GM18873 (cell line): ENCODE measurements at regions not wholly inside any gene's neighbourhood (a gene's known extent, or its start where the extent isn't known, plus 50 kb on each side); places are given as distances from the start of the nearest gene placed in this dataset.

Experiments used
- ATAC-seq: cut with Tn5 transposase; IDR thresholded peaks from one replicate; pipeline ENCODE4 v1.9.1; 2021; ENCODE audit warnings: mild to moderate bottlenecking, moderate library complexity, moderate number of reproducible peaks; ENCODE audit not compliant: unreplicated experiment, low FRiP score

DNA sequence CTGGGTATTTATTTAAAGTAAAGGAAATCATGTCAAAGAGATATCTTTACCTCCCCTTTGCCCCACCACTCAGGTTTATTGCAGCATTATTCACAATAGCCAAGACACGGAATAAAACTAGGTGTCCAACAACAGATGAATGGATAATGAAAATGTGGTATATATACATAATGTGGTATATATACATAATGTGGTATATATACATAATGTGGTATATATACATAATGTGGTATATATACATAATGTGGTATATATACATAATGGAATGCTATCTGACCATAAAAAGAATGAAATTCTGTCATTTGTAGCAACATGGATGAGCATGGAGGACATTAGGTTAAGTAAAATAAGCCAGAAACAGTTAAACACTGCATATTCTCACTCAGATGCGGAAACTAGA, 262.6 kb upstream of the PLXNA2 start:
- ATAC-seq, result no peak

DNA sequence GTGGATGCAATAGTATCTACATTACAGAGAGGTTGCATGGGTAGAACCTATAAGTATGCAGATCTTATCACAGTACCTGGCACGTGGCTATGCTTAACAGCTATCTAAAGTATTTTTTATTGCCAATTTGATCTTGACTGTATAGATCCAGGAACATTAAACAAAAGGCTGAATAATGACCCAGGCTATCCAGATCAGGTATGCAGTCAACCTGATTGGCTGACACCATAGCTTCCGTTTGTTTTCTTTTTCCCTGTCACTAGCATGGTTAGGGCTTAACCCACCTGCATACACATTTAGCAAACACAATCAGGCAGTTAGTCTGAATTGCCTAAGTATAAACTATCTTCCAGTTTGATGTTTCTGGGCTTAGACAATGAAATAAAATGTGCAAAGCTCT, 264.9 kb upstream of the PLXNA2 start:
- no peak for ATAC-seq

DNA sequence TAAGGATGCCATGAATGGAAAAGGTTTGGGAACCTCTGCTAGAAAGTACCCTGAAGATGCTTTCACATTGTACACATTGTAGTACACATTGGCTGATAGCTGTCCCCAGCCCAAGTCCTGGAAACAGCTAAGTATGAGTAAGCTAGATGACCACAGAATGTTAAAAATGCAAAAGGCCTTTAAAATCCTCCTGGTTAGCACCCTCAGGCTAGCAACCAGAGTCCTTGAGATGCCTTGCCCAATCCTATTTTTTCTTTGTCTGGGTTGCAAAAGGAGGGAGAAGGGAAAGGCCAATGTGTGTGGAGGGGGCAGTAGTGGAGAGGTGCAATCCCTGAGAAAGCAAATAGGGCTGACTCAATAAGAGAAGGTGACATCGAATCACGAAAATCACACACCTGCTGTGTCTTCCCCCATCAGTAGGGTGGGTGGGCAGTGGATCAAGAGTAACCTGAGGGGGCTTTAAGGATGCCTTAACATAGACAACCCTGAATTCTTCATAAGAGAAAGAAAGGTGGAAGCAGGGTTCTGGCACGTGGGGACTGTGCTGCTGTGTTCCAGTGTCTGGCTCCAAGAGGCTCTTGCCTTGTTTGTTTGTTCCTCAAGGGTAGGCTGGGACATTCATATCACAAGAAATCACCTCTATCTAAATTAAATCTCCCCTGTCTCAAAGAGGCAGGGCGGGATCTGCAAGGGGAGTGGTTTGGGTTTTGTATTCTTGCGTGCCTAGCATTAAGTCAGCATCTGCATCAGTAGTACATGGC, 266.2 kb upstream of the PLXNA2 start:
- ATAC-seq, result no peak

DNA sequence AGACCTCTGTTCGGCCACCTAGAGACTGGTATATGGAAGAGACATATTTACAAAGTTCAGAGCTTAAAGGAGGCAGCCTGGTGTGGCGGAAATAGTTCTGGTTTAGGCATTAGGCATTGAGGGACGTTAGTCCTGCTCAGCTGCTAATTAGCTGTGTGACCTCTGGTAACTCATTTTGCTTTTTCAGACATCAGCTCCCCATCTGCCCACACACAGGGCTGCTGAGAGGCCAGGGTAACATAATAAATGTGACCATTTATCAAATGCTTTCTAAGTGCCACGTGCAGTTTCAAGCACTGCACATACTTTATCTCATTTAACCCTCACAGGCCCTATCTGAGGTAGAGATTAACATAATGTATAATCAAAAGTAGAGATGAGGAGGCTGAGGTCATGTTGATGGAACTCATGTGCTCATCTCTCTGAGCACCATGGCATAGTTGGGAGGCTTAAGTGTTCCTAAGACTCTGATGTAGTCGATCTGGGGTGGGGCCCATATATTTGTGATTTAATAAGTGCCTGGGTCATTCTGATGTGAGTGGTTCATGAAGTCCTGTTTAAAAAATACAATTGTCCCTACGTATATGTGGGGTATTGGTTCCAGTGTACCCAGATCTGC, 267.2 kb upstream of the PLXNA2 start:
- ATAC-seq, result no peak

DNA sequence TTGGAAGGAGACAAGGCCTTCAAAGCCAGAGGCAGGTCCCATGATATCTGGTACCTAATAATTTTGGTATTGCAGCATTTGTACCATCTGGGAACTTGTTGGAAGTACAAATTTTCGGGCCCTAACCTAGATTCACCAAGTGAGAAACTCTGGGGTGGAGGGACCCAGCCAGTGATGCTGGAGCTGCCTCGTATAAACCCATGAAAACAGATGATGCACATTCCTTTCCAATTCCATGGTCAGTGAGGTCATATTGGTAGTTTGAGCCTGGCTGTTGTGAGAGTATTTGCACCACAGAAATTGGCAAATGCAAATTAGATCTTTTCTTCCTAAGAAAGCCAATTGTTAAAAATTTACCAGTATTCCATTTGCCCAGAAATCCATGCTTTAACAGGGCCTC, 269.6 kb upstream of the PLXNA2 start:
- no peak for ATAC-seq

DNA sequence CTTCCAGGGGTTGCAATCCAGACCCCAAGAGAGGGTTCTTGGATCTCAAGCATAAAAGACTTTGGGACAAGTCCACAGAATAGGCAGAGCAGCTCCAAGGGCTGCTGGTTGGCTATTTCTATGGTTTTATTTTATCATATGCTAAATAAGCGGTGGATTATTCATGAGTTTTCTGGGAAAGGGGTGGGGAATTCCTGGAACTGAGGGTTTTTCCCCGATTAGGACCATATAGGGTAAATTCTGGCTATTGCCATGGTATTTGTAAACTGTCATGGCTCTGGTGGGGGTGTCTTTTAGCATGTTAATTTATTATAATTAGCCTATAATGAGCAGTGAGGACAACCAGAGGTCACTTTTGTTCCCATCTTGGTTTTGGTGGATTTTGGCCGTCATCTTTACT, 270.9 kb upstream of the PLXNA2 start:
- ATAC-seq, result no peak

DNA sequence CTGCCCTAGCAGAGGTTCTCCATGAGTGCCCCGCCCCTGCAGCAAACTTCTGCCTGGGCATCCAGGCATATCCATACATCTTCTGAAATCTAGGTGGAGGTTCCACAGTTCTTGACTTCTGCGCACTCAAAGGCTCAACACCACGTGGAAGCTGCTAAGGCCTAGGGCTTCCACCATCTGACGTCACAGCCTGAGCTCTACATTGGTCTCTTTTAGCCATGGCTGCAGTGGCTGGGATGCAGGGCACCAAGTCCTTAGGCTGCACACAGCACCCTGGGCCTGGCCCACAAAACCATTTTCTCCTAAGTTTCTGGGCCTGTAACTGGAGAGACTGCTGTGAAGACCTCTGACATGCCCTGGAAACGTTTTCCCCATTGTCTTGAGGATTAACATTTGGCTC, 272.6 kb upstream of the PLXNA2 start:
- ATAC-seq, result no peak

DNA sequence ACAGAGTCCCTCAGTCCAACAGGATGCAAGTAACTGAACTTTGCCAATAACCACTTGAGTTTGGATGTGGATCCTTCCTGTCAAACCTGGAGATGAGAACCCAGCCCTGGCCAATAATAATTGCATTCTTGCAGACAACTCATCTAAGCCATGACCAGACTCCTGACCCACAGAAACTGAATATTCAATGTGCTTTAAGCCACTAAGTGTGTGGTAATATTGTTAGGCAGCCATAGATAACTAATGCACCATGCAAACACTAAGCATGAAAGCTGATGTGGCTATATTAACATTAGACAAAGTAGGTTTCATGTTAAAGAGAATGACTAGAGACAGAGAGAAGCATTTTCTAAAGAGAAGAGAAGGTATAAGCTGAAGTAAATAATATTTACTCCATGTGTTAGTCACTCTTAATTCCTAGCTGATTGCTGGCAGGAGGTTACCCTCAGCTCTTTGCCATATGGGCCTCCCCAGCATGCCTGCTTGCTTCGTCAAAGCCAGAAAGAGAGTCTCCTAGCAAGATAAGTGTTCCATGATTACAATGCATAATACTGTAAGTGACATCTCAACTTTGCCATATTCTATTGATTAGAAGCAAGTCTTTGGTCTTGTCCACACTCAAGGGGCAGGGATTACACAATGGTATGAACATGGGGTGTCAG, 276.4 kb upstream of the PLXNA2 start:
- no peak for ATAC-seq

DNA sequence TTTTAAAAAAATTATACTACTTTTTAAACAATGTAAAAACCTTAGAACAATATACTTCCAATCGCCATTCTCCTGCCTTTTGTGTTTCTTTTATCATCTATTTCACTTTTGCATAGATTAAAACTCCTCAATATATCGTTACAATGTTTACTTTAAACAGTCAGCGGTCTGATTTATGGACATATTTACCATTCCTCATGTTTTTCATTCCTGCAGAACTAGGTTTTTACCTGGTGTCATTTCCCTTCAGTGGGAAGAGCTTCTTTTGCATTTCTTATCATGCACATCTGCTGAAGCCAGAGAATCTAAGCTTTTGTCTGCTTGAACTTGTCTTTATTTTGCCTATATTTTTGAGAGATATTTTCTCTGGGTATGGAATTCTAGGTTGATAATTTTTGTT, 277.4 kb upstream of the PLXNA2 start:
- no peak for ATAC-seq

DNA sequence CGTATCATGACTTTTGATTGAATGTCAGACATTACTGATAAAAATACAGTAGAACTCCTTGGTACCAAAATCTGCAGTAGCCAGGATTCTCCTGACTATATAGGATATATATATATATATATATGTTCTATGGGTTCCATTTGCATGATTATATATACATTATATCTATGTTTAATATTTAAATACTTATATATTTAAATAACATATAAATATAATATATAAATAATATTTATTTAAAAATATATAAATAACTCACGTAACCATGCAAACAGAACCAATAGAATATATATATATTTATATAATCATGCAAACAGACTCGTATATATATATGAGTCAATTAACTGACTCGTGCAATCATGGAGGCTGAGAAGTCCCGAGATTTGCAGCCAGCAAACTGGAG, 278.8 kb upstream of the PLXNA2 start:
- no peak for ATAC-seq

DNA sequence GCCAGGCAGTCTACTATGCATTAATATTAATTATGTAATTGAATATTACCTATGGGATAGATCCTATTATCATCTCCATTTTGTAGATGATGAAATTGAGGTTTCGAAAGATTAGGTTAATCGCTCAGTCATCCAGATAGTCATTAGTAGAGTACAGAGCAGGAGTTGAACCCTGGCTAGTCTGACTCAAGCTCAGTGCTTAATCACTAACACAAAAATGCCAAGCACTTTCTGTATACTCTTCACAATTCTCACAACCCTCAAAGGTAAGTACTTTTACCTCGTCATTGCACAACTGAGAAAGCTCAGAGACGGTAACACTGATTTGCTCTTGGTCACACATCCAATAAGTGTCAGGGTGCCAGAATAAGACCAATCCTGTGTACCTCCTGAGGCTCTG, 280.2 kb upstream of the PLXNA2 start:
- no peak for ATAC-seq

DNA sequence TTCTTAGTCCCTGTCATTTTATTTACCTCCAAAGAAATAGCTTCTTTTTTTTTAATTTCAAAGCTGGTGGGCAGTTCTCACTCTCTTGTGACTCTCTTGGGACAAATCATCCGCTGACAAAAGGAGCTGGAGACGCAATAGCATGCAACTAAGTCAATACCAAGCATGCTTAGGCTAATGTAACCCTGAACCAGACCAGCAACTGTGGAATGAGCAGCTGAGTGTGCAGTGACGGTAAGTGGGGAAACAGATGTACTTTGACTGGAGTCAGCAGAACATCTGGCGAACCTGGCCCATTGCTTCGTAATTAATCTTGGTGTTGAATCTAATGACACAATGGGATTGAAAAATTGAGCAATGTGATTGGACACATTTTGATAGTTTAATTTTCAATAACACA, 280.7 kb upstream of the PLXNA2 start:
- ATAC-seq, result no peak

DNA sequence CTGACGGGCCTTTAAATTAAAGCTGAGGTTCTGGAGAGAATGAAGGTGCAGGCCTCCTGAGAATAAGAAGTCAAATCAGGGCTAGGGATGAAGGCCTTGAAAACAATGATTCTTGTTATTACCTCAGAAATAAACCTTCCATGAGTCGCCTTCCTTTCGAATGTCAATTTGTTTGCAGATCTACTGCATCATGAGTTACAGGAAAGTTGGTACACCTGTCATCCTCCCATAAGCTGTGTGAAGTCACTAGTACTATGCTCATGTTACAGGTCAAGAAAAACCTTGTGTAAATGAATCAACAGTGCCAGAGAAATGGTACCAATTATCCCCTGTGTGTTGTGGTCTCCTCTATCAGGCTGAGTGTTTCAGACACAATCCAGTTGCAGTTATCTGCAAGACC, 281.2 kb upstream of the PLXNA2 start:
- ATAC-seq, result no peak

DNA sequence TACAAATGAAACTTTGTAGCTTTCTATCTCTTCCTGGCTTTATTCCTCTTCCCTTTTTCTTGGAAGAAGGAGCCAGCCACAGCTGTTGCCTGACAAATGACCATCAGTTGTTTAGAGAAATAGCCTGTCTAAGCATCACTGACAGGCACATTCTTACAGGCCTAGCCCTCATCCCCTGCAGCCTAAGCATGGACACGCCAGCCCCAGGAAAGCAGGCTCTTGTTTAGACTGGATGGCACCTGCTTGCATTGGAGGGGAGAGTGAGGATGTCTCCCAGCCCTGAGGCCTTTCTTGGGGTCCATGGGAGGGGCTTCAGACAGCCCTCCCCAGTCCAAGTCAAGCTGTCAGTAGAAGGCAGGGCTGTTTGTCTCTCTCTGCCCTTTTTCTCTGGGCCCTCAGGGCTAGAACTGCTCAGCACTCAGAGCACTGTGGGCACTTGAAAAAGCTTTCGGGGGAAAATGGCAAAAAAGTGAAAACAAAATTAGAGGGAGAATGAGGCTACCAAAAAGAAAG, 282.5 kb upstream of the PLXNA2 start:
- ATAC-seq, result no peak

DNA sequence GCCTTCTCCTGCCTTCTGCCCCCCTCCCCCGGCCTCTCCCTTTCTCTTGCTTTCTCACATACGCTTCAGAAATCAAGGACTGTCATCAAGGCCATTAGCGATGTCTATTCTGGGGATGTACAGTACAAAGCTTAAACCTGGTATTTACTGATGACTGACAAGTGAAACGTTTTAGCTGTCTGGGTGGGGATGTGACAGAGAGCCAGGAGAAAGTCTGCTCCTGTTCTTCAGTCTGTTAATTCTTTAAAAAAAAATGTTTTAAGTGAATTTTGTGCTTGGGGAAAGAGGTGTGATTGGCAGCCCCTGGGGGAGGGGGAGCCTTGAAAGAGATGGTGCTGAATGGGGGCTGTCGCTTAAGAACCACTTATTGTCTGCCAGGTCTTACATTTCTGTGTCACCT, 283.0 kb upstream of the PLXNA2 start:
- ATAC-seq, result no peak

DNA sequence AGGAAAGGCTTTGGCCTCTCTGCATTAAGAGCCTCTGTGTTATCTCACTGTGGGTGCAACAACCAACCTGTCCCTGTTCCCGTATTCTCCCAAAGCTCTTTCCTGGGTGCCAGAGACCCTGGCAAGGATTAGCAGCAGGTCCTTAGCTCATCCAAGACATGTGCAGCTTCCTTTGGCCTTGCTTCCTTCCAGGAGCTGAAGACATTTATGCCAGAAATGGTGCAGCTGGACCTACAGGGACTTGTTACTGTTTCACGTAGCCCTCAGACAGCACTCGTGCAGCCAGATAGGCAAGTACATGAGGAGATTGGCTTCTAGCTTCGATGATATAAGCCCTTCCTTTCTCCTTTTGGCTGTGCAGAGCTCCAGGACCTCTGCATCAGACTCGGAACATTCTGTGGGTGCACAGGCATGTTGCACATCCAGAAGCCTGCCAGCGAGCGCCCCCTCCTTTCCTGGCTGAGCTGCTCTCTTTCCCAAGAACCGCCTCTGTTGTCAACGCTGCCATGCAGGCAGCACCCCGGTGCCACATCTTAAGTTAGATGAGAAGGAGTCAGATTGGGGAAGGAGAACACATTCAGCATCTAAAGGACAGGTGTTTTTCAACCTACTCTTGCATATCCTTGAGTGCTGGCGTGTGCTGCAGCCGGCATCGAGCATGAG, 284.5 kb upstream of the PLXNA2 start:
- no peak for ATAC-seq

DNA sequence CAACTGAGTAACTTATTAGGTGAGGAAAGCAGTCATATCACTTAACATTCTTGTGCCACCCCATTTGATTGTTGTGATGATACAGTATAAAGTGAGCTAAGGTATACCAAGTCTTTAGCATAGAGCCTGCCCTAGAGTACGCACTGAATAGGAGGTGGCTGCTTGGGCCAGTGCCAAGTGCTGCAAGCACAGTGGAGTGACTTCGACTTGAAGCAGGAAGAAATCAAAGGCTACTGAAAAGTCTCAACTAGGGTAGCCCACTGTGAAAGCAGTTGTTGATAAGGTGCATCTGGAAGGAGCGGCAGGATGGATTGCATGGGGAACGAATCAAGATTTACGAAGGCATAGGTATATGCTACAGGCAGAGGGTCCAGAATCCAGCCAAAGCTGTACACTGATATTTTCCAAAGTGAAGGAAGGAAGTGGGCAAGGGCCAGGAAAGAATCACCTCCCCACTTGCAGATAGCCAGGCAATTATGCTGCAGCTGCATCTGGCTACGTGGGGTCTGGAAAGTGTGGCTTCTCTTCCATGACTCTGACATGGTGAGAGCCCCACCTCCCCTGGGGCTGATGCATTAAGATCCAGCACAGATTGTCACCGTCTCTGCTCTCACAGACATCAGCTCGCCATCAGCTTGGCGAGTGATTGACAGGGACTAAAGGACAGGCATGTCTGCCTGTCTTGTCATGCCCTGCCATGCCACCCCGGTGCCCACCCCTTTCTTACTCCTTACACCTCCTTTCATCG, 287.0 kb upstream of the PLXNA2 start:
- no peak for ATAC-seq

DNA sequence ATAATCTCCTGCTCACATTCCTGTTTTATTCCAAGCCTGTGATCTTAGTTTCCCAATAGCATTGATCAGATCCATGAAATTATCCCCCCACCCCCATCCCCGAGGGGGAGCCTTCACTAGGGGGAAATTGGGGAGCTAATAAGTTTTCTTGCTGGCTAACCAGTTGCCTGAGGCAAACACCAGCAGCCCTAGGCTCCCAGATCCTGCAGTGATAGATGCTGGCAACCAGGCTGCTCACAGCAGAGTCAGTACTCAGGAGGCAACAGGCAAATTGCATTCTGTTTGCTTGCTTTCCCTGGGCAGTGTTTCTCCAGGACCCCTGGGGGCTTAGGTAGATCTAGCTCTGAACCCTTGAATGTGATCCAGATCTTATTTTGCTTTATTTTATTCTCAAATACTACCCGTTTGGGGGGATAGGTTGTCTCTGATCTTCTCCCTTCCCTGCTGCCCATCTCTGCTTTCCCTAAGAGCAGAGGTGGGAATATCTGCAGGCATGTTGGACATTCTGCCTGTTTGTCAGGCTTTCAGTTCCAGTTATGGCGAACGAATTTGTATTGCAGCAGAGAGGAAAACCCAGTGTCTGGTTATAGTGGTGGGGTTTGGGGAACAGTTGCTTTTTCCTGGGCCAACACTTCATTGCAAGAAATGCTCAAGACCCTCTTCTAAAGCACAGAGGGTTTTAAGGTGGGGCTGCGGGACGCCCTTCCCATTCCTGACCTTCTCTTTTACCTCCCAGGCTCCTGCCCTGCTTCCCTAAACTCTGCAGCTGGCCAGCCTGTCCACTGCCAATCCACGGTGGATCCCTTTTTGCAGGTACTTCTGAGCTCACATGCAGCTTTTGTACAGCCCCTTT, 289.8 kb upstream of the PLXNA2 start:
- no peak for ATAC-seq

DNA sequence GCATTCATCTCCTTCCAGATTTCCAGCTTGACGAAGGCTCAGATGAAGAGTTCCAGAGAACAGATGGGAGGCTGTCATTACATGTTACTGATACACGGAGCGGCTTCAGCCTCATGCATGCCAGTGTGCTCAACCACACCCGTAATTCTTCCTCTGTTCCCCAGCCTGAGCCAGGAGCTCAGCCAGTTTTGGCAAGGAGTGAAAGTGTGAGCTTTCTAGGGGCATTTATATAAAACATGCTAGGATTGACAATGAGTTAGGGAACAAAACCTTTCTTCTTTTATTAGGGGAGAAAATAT, 290.4 kb upstream of the PLXNA2 start:
- no peak for ATAC-seq

DNA sequence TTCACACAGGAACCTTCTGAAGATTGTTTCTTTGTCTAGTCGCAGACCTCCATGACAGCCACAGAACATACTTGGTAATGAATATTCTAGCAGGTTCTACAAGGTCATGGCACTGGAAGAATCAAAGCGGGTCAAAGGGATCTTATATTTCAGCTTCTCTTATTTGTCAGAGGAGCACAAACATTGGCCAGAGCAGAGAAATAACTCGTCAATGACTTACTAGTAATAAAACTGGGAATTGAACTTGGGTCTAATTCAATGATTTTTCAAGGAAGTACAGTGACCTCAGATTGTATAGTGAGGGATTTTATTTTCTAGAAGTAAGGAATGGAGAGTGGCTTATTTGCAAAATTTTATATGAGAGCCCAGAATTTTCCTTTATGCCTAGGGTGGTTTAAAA, 290.8 kb upstream of the PLXNA2 start:
- ATAC-seq, result no peak
